CD14-positive monocyte (primary cell): ENCODE measurements at regions not wholly inside any gene's neighbourhood (a gene's known extent, or its start where the extent isn't known, plus 50 kb on each side); places are given as distances from the start of the nearest gene placed in this dataset.

ENCODE experiments used
- DNase-seq, 3 donors: peaks; one replicate each; pipeline ENCODE4 v3.0.0-alpha.2; 2011 to 2022
- H2AFZ ChIP-seq: 2 replicates; pipeline ENCODE4 v1.6.0; 2012; ENCODE audit warnings: mild to moderate bottlenecking, low read depth, low read length, inconsistent platforms; ENCODE audit not compliant: insufficient read depth, poor library complexity, severe bottlenecking
- H3K27ac ChIP-seq, 2 donors: 1 replicate in 1 of 2; 2 replicates in 1 of 2; pipeline ENCODE4 v1.5.1; 2012 to 2013; ENCODE audit warnings: low read length in 2 of 2, control low read depth in 1 of 2, inconsistent platforms in 1 of 2, low read depth in 1 of 2, mild to moderate bottlenecking in 1 of 2
- H3K27me3 ChIP-seq, 2 donors: one replicate each; pipeline versions ENCODE4 v1.6.0 to v1.6.1; 2011 to 2013; ENCODE audit warnings: low read length in 2 of 2; ENCODE audit not compliant: control insufficient read depth in 2 of 2, insufficient read depth in 2 of 2
- H3K36me3 ChIP-seq, 2 donors: replicated peaks in 1 of 2; 1 replicate in 1 of 2; 2 replicates in 1 of 2; pipeline versions ENCODE4 v1.5.1 to v1.6.1; 2012 to 2013; ENCODE audit warnings: low read length in 2 of 2, control low read depth in 1 of 2, inconsistent platforms in 1 of 2, mild to moderate bottlenecking in 1 of 2; ENCODE audit not compliant: insufficient read depth in 2 of 2, control insufficient read depth in 1 of 2
- H3K4me1 ChIP-seq, 2 donors: 1 replicate in 1 of 2; 2 replicates in 1 of 2; pipeline versions ENCODE4 v1.5.1 to v1.6.1; 2012 to 2013; ENCODE audit warnings: low read length in 2 of 2, control low read depth in 1 of 2, inconsistent platforms in 1 of 2, mild to moderate bottlenecking in 1 of 2, moderate library complexity in 1 of 2; ENCODE audit not compliant: insufficient read depth in 2 of 2, control insufficient read depth in 1 of 2
- H3K4me2 ChIP-seq: replicated peaks from 2 replicates; pipeline ENCODE3; 2012; ENCODE audit warnings: low read length, moderate library complexity, mild to moderate bottlenecking; ENCODE audit not compliant: poor library complexity, severe bottlenecking; ENCODE audit errors: extremely low read depth
- H3K4me3 ChIP-seq, 3 experiments: fragments of 200-600 bp in 1 of 3; sonication (generic) in 1 of 3; replicated peaks in 1 of 3; 1 replicate in 2 of 3; 2 replicates in 1 of 3; pipeline ENCODE4 v1.5.1; 2011 to 2013; ENCODE audit warnings: low read length in 3 of 3, mild to moderate bottlenecking in 3 of 3, control low read depth in 2 of 3, low read depth in 2 of 3, inconsistent platforms in 1 of 3, moderate library complexity in 1 of 3
- H3K79me2 ChIP-seq: 2 replicates; pipeline ENCODE4 v1.6.0; 2012; ENCODE audit warnings: mild to moderate bottlenecking, control low read depth, inconsistent platforms, low read length, moderate library complexity; ENCODE audit not compliant: insufficient read depth
- H3K9ac ChIP-seq: 2 replicates; pipeline ENCODE4 v1.6.0; 2017; ENCODE audit warnings: low read length, mild to moderate bottlenecking; ENCODE audit not compliant: insufficient read depth, poor library complexity, severe bottlenecking
- H3K9me3 ChIP-seq, 2 donors: replicated peaks in 1 of 2; 1 replicate in 1 of 2; 2 replicates in 1 of 2; pipeline versions ENCODE4 v1.5.1 to v1.6.1; 2012 to 2013; ENCODE audit warnings: low read length in 2 of 2, control low read depth in 1 of 2; ENCODE audit not compliant: control insufficient read depth in 1 of 2, insufficient read depth in 1 of 2
- H4K20me1 ChIP-seq: 2 replicates; pipeline ENCODE4 v1.6.0; 2012; ENCODE audit warnings: mild to moderate bottlenecking, low read length, control low read depth, moderate library complexity; ENCODE audit not compliant: insufficient read depth
- H3K27ac Mint-ChIP-seq, 7 donors: one replicate each; pipeline ENCODE4 v1.8.0; 2020; ENCODE audit warnings: mild to moderate bottlenecking in 7 of 7, mixed read lengths in 7 of 7, moderate library complexity in 6 of 7, inconsistent platforms in 2 of 7
- H3K27me3 Mint-ChIP-seq, 3 donors: one replicate each; pipeline ENCODE4 v1.8.0; 2021 to 2022; ENCODE audit warnings: low read depth in 3 of 3, mild to moderate bottlenecking in 3 of 3, mixed read lengths in 3 of 3, moderate library complexity in 3 of 3, inconsistent platforms in 1 of 3
- H3K36me3 Mint-ChIP-seq, 2 donors: one replicate each; pipeline ENCODE4 v1.8.0; 2020; ENCODE audit warnings: mixed read lengths in 2 of 2, inconsistent platforms in 1 of 2, mild to moderate bottlenecking in 1 of 2
- H3K4me1 Mint-ChIP-seq: one replicate; pipeline ENCODE4 v1.8.0; 2020; ENCODE audit warnings: mild to moderate bottlenecking, mixed read lengths
- H3K4me3 Mint-ChIP-seq, 2 donors: one replicate each; pipeline ENCODE4 v1.8.0; 2020; ENCODE audit warnings: mild to moderate bottlenecking in 2 of 2, mixed read lengths in 2 of 2, moderate library complexity in 1 of 2
- H3K9me3 Mint-ChIP-seq, 7 donors: one replicate each; pipeline ENCODE4 v1.8.0; 2020 to 2022; ENCODE audit warnings: mixed read lengths in 7 of 7, mild to moderate bottlenecking in 6 of 7, moderate library complexity in 6 of 7, inconsistent platforms in 2 of 7
- WGBS: methylation state at CpG from one replicate; pipeline ENCODE4 v1.1.5; 2013; ENCODE audit warnings: missing lambda C conversion rate; ENCODE audit not compliant: insufficient coverage; 5-methylcytosine and 5-hydroxymethylcytosine counted together
- intact Hi-C, 2 donors: fragments of 100-400 bp; cut with micrococcal nuclease; formaldehyde crosslinking; loops; one replicate each; pipeline versions ENCODE4 v1.15.0 to v1.15.1; 2023
- TF ChIP-seq, protein P1 (sequence below): fragments of 200-600 bp; IDR thresholded peaks from one replicate; pipeline ENCODE4 v1.8.0; 2022; ENCODE audit warnings: antibody characterized with exemption, mild to moderate bottlenecking

DNA sequence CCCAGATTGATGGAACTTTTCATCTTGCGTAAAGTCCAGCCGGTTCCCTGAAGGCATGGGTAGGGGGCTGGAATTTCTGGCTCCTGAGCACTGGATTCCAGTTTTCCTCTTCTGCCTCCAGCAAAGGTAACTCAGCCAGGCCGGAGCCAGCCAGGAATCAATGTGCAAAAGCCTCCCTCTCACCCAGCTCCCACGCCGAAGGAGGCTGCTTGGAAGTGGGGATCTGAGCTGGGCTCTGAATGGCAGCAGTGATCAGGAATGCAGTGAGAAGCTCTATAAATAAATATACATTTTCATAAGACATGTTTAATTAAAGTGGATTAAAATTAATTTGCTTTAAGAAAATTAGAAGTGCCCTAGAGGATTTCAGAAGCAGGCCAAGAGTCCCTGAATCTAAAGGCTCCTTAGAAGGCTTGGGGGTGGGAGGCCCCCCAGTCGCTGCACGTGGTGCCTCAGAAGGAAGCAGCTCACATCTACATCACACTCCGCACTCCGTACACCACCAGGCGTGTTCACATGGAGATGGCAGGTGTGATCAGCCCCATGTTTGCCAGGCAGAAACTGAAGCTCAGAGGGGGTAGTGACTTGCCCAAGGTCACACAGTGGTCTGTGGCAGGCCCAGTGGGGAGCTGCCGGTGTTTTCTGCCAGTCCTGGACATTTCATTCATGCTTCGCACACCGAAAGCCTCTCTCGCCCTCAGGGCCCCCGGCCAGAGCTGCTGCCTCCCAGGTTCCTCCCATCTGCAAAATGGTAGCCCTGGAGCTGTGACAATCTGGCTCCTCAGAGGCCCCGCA lies 148.6 kb upstream of the LINGO1 start:
- peaks cover 0 to 11% (median 3%) of the 10 kb centered on the region in 7 donors for H3K9me3 Mint-ChIP-seq
- intact Hi-C loops, result no loop called here
- H4K20me1 ChIP-seq, result no peaks in the 10 kb centered on the region
- H3K36me3 ChIP-seq, result no peaks in the 10 kb centered on the region
- no peak overlapping the region for H3K27ac ChIP-seq
- H3K27me3 Mint-ChIP-seq, result peaks cover 3 to 11% (median 3%) of the 10 kb centered on the region in 3 donors
- no peak overlapping the region for H3K4me3 ChIP-seq
- WGBS, result 91% methylated on average over 11 of the region's 16 CpGs
- no peaks in the 10 kb centered on the region for H3K79me2 ChIP-seq
- no peaks in the 10 kb centered on the region for H3K27me3 ChIP-seq
- H3K4me1 Mint-ChIP-seq, result peaks cover 4% of the 10 kb centered on the region
- H3K4me3 Mint-ChIP-seq, result no peak overlapping the region
- TF ChIP-seq, protein P1, sequence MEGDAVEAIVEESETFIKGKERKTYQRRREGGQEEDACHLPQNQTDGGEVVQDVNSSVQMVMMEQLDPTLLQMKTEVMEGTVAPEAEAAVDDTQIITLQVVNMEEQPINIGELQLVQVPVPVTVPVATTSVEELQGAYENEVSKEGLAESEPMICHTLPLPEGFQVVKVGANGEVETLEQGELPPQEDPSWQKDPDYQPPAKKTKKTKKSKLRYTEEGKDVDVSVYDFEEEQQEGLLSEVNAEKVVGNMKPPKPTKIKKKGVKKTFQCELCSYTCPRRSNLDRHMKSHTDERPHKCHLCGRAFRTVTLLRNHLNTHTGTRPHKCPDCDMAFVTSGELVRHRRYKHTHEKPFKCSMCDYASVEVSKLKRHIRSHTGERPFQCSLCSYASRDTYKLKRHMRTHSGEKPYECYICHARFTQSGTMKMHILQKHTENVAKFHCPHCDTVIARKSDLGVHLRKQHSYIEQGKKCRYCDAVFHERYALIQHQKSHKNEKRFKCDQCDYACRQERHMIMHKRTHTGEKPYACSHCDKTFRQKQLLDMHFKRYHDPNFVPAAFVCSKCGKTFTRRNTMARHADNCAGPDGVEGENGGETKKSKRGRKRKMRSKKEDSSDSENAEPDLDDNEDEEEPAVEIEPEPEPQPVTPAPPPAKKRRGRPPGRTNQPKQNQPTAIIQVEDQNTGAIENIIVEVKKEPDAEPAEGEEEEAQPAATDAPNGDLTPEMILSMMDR, result no peak
- no peak overlapping the region for H3K9ac ChIP-seq
- no peak for DNase-seq
- peaks cover 0 to 2% of the 10 kb centered on the region in 2 donors for H3K9me3 ChIP-seq
- H3K36me3 Mint-ChIP-seq, result no peaks in the 10 kb centered on the region
- no peak overlapping the region for H3K27ac Mint-ChIP-seq
- no peak overlapping the region for H2AFZ ChIP-seq
- H3K4me1 ChIP-seq, result no peaks in the 10 kb centered on the region
- no peak overlapping the region for H3K4me2 ChIP-seq

DNA sequence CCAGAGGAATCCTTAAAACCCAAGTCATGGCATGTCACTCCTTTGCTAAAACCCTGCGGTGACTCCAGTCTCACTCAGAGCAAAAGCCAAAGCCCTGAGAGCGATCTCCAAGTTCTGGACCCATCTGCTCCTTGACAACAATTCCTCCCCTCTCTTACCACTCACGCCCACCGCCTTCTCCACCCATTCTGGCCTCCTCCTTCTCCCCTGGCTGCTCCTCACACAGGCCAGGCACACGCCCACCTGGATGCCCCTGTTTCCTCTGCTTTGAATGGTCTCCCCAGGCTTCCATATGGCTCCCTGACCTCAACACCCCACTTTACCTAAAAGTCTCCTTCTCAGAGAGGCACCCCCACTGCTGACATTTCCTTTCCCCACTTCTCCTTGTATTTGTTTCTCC lies 146.1 kb upstream of the LINGO1 start:
- Mint-ChIP-seq H3K36me3 (no peaks in the 10 kb centered on the region), H3K9me3 (peaks cover 0 to 11% (median 3%) of the 10 kb centered on the region in 7 donors), H3K4me1 (peaks cover 4% of the 10 kb centered on the region), H3K27ac (no peak overlapping the region), H3K27me3 (peaks cover 5 to 8% (median 6%) of the 10 kb centered on the region in 3 donors), H3K4me3 (no peak overlapping the region)
- no peaks in the 10 kb centered on the region for H3K79me2 ChIP-seq
- no peak for DNase-seq
- H4K20me1 ChIP-seq, result no peaks in the 10 kb centered on the region
- no peak overlapping the region for H2AFZ ChIP-seq
- peaks cover 0 to 2% of the 10 kb centered on the region in 2 donors for H3K9me3 ChIP-seq
- H3K9ac ChIP-seq, result no peak overlapping the region
- no peak overlapping the region for H3K4me3 ChIP-seq
- intact Hi-C loops, result no loop called here
- no peak overlapping the region for H3K27ac ChIP-seq
- TF ChIP-seq, protein P1, result no peak
- H3K4me1 ChIP-seq, result no peaks in the 10 kb centered on the region
- no peaks in the 10 kb centered on the region for H3K27me3 ChIP-seq
- no peak overlapping the region for H3K4me2 ChIP-seq
- WGBS, result 90% methylated on average over 5 of the region's 5 CpGs
- H3K36me3 ChIP-seq, result no peaks in the 10 kb centered on the region
